ENCODE measurements at regions not wholly inside any gene's neighbourhood (a gene's known extent, or its start where the extent isn't known, plus 50 kb on each side); places are given as distances from the start of the nearest gene placed in this dataset.

- no peak for DNase-seq
- TF ChIP-seq GATA1 (IDR thresholded peaks at IDR 0.05; ENCODE audit: low read depth, low read length) (no peak), POLR2A (IDR thresholded peaks at IDR 0.05; ENCODE audit: low read length) (no peak)
These were observed 104.3 kb downstream of the HHIPL2 start for GRCh38 chr1:222443566-222443965.

DNA sequence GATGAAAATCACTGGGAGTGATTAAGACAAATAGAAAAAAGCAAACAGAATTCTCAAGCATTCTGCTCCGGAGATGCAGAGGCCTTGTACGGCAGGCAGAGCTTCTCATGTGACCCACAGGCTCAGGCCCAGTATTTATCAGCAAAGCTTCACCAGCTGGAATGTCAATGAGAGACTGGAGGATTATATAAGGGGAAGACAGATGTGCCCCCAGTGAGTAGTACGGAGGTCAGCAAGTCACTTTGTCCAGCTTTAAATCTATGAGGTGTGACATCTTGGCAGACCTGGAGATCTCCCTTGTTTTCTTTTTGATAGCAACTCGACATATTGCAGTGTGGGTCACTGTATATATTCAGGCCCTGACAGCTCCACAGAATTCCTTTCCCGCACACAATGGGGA is 106.8 kb downstream of the HHIPL2 start:
- TF ChIP-seq POLR2A (IDR thresholded peaks at IDR 0.05; ENCODE audit: low read length) (no peak), GATA1 (IDR thresholded peaks at IDR 0.05; ENCODE audit: low read depth, low read length) (no peak)
- DNase-seq = no peak

- TF ChIP-seq GATA1 (IDR thresholded peaks at IDR 0.05; ENCODE audit: low read depth, low read length) (no peak), POLR2A (IDR thresholded peaks at IDR 0.05; ENCODE audit: low read length) (no peak)
- no peak for DNase-seq
These were observed 123.1 kb downstream of the HHIPL2 start for GRCh38 chr1:222424826-222425225.

GRCh38 chr1:222421380-222421779 is 126.5 kb downstream of the HHIPL2 start:
- no peak for DNase-seq
- TF ChIP-seq POLR2A (IDR thresholded peaks at IDR 0.05; ENCODE audit: low read length) (no peak), GATA1 (IDR thresholded peaks at IDR 0.05; ENCODE audit: low read depth, low read length) (no peak)

DNA sequence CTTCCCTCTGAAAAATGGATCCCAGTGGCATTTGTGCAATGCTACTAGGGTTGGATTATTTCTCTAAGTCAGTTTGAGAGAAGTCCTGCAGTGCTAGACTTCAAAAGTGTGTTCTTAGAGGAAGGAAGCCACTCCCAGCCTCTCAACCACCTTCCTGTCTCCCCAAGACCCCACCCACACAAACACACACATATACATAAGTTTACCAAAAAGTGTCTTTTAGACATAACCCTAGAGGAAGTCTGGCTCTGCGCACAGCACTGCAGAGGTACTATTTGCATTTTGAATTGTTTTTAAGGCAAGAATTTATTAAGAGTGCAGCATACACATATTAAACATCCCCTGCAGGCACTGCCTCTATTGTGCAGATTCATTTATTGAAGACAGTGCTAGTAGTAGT is 127.3 kb downstream of the HHIPL2 start:
- DNase-seq = no peak
- TF ChIP-seq GATA1 (IDR thresholded peaks at IDR 0.05; ENCODE audit: low read depth, low read length) (no peak), POLR2A (IDR thresholded peaks at IDR 0.05; ENCODE audit: low read length) (no peak)

DNA sequence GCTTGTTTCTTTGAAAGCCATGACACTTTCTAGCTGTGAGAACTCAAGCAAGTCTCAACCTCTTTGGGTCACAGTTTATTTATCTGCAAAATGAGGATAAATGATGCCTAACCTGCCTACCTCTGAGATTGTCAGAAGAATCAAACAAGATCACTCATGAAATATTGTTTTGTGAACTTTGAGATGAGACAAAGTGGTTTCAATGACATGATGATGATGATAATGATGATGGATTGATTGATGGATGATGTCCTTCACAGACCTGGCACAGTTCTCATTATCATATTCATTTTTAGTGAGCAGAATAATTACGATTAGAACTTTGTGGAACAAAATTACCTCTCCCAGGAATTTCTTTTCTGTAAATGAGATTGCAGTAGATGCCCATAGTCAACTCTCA is 129.2 kb downstream of the HHIPL2 start:
- no peak for DNase-seq
- TF ChIP-seq GATA1 (IDR thresholded peaks at IDR 0.05; ENCODE audit: low read depth, low read length) = no peak
- TF ChIP-seq POLR2A (IDR thresholded peaks at IDR 0.05; ENCODE audit: low read length) = no peak

GRCh38 chr1:222417264-222417663 is 130.6 kb downstream of the HHIPL2 start:
- DNase-seq = no peak
- TF ChIP-seq POLR2A (IDR thresholded peaks at IDR 0.05; ENCODE audit: low read length) = no peak
- TF ChIP-seq GATA1 (IDR thresholded peaks at IDR 0.05; ENCODE audit: low read depth, low read length) = no peak

- no peak for DNase-seq
- TF ChIP-seq GATA1 (IDR thresholded peaks at IDR 0.05; ENCODE audit: low read depth, low read length) = no peak
- no peak for TF ChIP-seq POLR2A (IDR thresholded peaks at IDR 0.05; ENCODE audit: low read length)
These were observed 131.7 kb downstream of the HHIPL2 start for GRCh38 chr1:222416001-222416791.

DNA sequence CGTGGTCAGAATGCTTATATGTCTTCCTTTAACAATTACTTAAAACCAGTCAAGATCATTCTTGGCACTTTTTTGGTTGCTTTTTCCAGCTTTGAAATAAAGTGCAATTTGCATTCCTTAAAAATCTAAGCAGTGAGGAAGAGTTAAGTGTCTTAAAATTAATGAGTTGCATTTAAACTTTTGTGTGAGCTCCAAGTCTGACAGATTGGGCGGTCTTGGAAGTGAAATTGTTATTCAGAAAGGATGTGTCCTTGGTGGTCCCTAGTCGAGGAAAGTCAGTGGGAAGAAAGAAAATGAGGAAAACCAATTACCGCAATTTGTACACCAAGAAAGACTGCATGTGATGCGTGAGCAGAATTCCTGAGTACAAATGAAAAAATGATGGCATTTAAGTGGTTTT is 132.5 kb downstream of the HHIPL2 start:
- DNase-seq = no peak
- TF ChIP-seq POLR2A (IDR thresholded peaks at IDR 0.05; ENCODE audit: low read length) (no peak), GATA1 (IDR thresholded peaks at IDR 0.05; ENCODE audit: low read depth, low read length) (no peak)

GRCh38 chr1:222413991-222414549 is 133.8 kb downstream of the HHIPL2 start:
- TF ChIP-seq POLR2A (IDR thresholded peaks at IDR 0.05; ENCODE audit: low read length) (no peak), GATA1 (IDR thresholded peaks at IDR 0.05; ENCODE audit: low read depth, low read length) (no peak)

DNA sequence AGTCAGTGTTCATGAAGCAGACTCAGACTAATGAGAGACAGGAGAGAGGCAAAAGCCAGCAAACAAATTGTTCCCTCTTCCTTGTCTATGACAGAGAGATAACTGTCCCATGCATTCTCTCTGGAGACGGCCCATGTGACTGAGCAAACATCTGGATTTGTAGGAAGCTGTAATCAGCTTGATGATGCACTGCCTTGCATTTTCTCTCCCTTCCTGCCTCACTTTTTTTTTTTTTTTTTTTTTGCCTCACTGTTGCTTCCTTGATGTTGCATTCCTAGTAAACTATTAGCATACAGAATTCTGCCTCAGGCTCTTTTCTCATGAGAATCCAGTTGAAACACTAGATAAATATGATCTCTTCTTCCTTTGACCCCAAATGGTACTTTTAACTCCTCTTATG is 134.5 kb downstream of the HHIPL2 start:
- no peak for DNase-seq
- no peak for TF ChIP-seq POLR2A (IDR thresholded peaks at IDR 0.05; ENCODE audit: low read length)
- TF ChIP-seq GATA1 (IDR thresholded peaks at IDR 0.05; ENCODE audit: low read depth, low read length) = no peak

More at GRCh38 chr1:222413991-222414549, 133.8 kb downstream of the HHIPL2 start:
- no peak for DNase-seq

- TF ChIP-seq POLR2A (IDR thresholded peaks at IDR 0.05; ENCODE audit: low read length) (no peak), GATA1 (IDR thresholded peaks at IDR 0.05; ENCODE audit: low read depth, low read length) (no peak)
- DNase-seq = no peak
These were observed 143.2 kb downstream of the HHIPL2 start for GRCh38 chr1:222404710-222405109.

DNA sequence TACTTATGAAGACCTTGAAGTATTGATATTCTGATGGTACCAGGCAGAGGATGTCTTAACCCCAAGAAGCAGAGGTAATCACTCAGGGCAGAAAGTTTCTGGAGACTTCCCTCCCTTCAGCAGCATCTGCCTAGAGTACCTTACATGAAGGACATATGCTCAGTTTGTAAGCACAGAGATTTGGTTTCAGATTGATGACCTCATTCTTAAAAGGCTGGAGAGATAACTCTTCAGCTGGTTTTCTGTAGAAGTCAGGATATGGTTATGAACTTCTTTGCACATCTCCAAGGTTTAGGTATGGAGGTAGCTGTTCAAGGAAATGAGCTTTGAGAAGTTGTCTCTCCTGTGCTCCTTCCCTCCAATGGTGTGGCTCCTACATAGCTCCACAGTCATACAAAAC is 148.7 kb downstream of the HHIPL2 start:
- TF ChIP-seq GATA1 (IDR thresholded peaks at IDR 0.05; ENCODE audit: low read depth, low read length) (no peak), POLR2A (IDR thresholded peaks at IDR 0.05; ENCODE audit: low read length) (no peak)
- DNase-seq = no peak

- TF ChIP-seq POLR2A (IDR thresholded peaks at IDR 0.05; ENCODE audit: low read length) (no peak), GATA1 (IDR thresholded peaks at IDR 0.05; ENCODE audit: low read depth, low read length) (no peak)
- no peak for DNase-seq
These were observed 153.7 kb downstream of the HHIPL2 start for GRCh38 chr1:222394224-222394623.

GRCh38 chr1:222392556-222392955 is 155.3 kb downstream of the HHIPL2 start:
- DNase-seq = no peak
- no peak for TF ChIP-seq POLR2A (IDR thresholded peaks at IDR 0.05; ENCODE audit: low read length)
- TF ChIP-seq GATA1 (IDR thresholded peaks at IDR 0.05; ENCODE audit: low read depth, low read length) = no peak
